AG04450 (cell line): ENCODE measurements at regions not wholly inside any gene's neighbourhood (a gene's known extent, or its start where the extent isn't known, plus 50 kb on each side); places are given as distances from the start of the nearest gene placed in this dataset.

ENCODE experiments used
- CTCF ChIA-PET: fragments of 300-600, 350-600 bp; formaldehyde crosslinking; extraction: SDS; loops from one replicate; lab custom pipeline; 2022; ENCODE audit warnings: antibody characterized with exemption, inconsistent platforms; lab: Charles Lee
- POLR2A ChIA-PET: fragments of 350-600 bp; formaldehyde crosslinking; extraction: SDS; loops from one replicate; lab custom pipeline; 2021; ENCODE audit warnings: antibody characterized with exemption, inconsistent platforms; lab: Yijun Ruan, JAX
- DNase-seq: peaks from one replicate; pipeline ENCODE4 v3.0.0-alpha.2; 2011; ENCODE audit warnings: low read depth, low spot score
- H3K27ac ChIP-seq: one replicate; pipeline ENCODE4 v1.5.1; 2012; ENCODE audit warnings: low read depth, low read length, control low read depth
- H3K27me3 ChIP-seq: one replicate; pipeline ENCODE4 v1.6.0; 2012; ENCODE audit warnings: low read length; ENCODE audit not compliant: control insufficient read depth, insufficient read depth
- H3K4me3 ChIP-seq: 2 replicates; pipeline ENCODE4 v1.5.1; 2011; ENCODE audit warnings: mild to moderate bottlenecking, low read depth, low read length, control low read depth
- H3K9me3 ChIP-seq: 2 replicates; pipeline ENCODE4 v1.5.1; 2012; ENCODE audit warnings: low read length; ENCODE audit not compliant: control insufficient read depth, insufficient read depth
- TF ChIP-seq, protein P1 (sequence below): IDR thresholded peaks from 2 replicates; pipeline ENCODE4 v1.5.1; 2011; ENCODE audit warnings: low read depth, low read length, control low read depth, inconsistent platforms

DNA sequence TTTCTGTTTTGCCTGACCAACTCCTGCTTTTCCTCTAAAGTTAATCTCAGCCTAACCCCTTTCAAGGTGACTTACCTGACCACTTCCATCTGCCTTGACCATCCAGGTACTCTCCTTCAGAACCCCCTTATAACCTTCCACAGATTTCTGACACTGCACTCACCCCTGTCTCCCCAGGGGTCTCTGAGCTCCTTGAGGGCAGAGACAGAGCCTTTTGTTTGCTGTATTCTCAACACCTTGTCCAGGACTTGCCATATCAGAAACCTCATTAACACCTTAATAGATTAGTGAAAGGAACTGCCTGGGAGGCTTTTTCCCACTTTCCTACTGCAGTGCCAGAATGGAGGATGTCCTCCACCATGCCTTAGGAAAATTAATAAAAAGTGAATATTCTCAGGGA, 119.7 kb upstream of the SERPINE2 start:
- H3K27me3 ChIP-seq: no peaks in the 10 kb centered on the region
- no peak overlapping the region for H3K4me3 ChIP-seq
- TF ChIP-seq, protein P1, sequence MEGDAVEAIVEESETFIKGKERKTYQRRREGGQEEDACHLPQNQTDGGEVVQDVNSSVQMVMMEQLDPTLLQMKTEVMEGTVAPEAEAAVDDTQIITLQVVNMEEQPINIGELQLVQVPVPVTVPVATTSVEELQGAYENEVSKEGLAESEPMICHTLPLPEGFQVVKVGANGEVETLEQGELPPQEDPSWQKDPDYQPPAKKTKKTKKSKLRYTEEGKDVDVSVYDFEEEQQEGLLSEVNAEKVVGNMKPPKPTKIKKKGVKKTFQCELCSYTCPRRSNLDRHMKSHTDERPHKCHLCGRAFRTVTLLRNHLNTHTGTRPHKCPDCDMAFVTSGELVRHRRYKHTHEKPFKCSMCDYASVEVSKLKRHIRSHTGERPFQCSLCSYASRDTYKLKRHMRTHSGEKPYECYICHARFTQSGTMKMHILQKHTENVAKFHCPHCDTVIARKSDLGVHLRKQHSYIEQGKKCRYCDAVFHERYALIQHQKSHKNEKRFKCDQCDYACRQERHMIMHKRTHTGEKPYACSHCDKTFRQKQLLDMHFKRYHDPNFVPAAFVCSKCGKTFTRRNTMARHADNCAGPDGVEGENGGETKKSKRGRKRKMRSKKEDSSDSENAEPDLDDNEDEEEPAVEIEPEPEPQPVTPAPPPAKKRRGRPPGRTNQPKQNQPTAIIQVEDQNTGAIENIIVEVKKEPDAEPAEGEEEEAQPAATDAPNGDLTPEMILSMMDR: no peak
- no peak overlapping the region for H3K27ac ChIP-seq
- H3K9me3 ChIP-seq: no peaks in the 10 kb centered on the region
- ChIA-PET CTCF (no interaction called here), POLR2A (no interaction called here)
- DNase-seq: no peak

DNA sequence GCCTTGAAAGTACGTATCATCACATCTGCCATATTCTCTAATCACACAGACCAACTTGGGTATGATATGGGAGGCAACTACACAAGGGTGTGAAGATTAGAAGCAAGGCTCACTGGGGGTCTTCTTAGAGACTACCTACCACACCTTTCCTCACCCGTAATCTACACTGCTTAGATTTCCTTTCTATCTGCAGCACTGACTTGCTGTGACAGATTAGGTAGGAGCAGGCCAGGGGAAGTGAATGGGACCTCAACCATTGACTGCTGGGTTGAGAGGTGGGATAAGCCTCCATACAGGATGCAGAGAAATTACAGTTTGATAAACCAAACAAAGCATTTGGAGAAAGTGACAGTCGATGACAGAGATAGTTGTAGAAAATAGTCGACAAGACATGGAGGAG, 119.0 kb upstream of the SERPINE2 start:
- Histone ChIP-seq H3K27me3 (no peaks in the 10 kb centered on the region), H3K9me3 (no peaks in the 10 kb centered on the region), H3K27ac (no peak overlapping the region), H3K4me3 (no peak overlapping the region)
- no peak for DNase-seq
- TF ChIP-seq, protein P1: no peak
- POLR2A ChIA-PET: no interaction called here
- CTCF ChIA-PET: no interaction called here

DNA sequence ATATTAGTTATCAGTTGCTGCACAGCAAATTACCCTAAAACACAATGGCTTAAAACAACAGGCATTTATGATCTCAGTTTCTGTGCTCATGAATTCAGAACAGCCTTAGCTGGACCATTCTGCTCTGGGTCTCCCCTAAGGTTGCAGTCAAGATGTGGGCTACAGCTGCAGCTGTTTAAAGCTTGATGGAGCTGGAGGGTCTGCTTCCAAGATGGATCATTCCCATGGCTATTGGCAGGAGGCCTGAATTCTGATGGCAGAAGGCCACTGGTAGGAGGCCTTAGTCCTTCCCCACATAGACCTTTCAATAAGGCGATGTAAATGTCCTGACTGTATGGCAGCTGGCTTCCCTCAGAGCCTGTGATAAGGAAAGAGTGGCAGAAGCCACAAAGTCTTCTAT, 118.6 kb upstream of the SERPINE2 start:
- ChIA-PET POLR2A (interaction anchor here (0.7 kb wide), 1 partner anchor 12 kb away, joined by 4 read pairs; no protein-coding TSS in a partner anchor), CTCF (no interaction called here)
- Histone ChIP-seq H3K27me3 (no peaks in the 10 kb centered on the region), H3K4me3 (no peak overlapping the region), H3K27ac (no peak overlapping the region), H3K9me3 (no peaks in the 10 kb centered on the region)
- TF ChIP-seq, protein P1: no peak
- DNase-seq: no peak

DNA sequence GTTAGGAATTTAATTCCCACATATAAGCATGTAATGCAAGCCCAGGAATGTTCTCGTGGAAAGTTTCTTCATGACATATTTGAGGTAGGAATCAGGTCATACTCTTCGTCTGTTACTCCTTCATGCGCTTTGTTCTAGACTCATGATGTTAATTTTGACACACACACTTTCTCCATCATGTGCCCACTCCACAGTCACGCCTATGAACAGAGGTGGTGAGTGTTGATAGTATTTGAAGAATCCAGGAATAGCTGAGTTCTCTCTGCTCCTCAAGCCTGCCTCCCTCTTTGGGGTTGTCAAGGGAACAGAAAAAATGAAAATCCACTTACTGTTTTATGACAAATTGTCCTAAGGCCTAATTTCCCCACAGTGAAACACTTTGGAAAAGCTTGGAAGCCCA, 117.3 kb upstream of the SERPINE2 start:
- Histone ChIP-seq H3K27ac (no peak overlapping the region), H3K9me3 (no peaks in the 10 kb centered on the region), H3K27me3 (no peaks in the 10 kb centered on the region), H3K4me3 (no peak overlapping the region)
- ChIA-PET POLR2A (no interaction called here), CTCF (interaction anchor here (1.7 kb wide), 1 partner anchor 163 kb away, joined by 6 read pairs; no protein-coding TSS in a partner anchor)
- no peak for DNase-seq
- TF ChIP-seq, protein P1: no peak

DNA sequence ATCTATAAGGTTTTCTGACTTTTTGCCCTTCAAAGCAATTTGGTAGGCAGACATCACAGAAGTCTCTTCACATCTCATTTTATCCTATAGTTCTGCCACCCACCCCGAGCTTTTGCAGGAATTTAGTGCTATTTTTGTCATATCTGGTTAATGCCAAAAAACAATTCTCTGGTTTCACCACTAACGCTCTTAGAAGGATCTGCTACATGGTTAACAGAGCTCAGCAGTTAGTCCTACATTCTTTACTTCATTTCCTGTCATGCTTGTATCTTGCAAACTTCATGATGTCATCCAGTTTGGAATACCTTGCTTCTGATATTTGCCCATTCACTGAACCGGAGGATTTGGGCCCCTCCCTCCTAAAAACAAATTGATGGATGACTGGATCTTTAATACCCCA, 116.8 kb upstream of the SERPINE2 start:
- CTCF ChIA-PET: interaction anchor here (0.6 to 1.7 kb wide), 2 partner anchors 84 to 162 kb away, joined by 5 to 6 read pairs; no protein-coding TSS in a partner anchor
- Histone ChIP-seq H3K9me3 (no peaks in the 10 kb centered on the region), H3K27ac (no peak overlapping the region), H3K4me3 (no peak overlapping the region), H3K27me3 (no peaks in the 10 kb centered on the region)
- no peak for DNase-seq
- POLR2A ChIA-PET: no interaction called here
- TF ChIP-seq, protein P1: no peak
